ENCODE measurements at regions not wholly inside any gene's neighbourhood (a gene's known extent, or its start where the extent isn't known, plus 50 kb on each side); places are given as distances from the start of the nearest gene placed in this dataset.

DNA sequence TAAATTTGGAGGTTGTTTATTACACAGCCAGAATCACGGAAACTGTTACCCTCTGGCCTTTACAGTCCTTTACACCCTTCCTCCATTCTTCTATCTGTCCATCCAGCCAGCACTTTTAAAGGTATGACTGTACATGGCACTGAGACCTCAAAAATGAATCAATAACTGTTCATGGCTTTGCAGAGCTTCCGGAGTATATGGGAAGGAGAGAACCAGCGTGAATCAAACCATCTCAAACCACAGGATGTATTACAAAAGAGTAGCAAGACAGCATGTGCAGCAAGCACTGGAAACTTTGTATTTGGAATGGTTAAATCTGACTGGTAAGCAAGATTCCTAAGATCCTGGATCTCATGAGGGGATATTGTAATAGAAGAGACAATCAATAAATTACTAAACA is 228.5 kb upstream of the CASK start:
- no peak for DNase-seq

DNA sequence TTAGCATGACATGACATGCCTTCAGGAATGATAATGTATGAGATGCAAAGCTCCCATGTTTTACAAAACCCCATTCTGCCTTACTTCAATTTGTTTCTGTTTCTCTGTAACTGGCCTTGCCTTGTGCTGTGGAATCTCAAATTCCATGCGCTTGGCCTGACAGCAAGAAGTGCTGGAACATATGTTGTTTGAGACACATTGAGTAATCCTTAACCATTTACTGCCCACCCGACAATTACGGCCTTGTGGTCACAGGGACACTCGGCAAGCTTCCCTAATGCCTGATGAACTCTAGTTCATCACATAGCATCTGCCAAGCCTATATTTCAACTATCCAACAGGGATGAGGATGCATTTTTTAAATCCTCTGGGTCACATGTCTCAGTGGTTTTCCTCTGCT is 226.4 kb upstream of the CASK start:
- DNase-seq = peak; percentile 15

DNA sequence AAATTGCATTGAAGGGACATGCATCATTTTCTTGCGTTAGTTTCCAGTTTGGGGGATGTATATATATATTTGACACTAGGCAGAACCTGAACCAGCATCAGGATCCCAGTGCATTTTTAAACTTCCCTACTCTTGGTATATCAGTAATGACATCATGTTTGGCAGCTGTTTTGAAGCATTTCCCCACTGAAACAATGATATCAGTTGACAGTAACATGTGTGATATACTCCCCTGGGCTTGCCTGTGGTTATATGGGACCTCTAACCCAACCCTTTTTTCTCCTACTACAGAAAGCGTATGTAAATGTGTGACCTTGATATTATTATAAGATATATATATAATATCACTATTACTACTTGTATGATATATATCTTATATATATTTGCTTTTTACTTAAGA is 225.9 kb upstream of the CASK start:
- no peak for DNase-seq

DNA sequence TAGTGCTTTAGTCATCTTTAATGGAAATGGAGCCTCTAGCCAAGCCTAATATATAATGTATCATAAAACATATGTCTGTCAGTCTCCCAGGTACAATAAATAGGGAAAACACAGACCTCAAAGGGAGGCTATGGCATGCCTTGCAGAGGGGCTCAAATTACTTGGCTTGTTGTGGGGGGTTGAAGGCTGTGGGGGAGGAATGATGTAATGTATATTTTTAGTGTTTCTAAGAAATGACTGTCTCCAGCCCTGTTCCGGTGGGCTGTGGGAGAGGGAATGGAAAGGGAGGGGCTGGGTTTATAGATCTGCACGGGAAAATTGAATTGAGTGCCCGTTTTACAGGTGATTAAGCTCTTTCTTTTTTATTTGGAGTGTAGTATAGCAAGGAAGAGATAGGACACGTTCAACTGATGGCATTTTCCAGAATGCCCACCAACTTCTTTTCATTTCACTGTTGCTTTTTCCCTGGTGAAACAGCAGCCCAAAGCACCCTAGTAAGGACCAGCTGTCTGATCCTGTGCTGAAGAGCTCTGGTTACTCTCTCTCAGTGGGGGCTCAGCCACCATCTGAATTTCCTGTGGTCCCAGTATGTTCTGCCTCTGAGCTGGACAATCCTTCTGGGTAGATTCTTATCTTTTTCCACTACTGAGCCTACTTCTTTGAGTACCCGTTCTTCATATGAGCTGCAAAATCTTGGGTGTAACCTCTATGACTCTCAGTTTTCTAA is 220.7 kb upstream of the CASK start:
- no peak for DNase-seq

DNA sequence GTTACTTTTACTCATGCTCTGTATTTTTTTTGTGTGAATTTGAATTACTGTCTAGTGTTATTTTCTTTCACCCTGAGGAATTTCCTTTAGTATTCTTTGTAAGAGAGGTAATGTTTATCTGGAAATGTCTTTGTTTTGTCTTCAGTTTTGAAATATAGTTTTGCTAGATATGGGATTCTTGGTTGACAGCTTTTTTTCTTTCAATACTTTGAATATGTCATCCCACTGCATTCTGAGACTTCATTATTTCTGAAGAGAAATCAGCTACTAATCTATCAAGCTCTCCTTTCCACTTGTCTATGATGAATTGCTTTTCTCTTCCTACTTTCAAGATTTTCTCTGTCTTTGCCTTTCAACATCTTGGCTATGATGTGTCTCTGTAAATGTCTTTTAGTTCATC is 217.0 kb upstream of the CASK start:
- no peak for DNase-seq

DNA sequence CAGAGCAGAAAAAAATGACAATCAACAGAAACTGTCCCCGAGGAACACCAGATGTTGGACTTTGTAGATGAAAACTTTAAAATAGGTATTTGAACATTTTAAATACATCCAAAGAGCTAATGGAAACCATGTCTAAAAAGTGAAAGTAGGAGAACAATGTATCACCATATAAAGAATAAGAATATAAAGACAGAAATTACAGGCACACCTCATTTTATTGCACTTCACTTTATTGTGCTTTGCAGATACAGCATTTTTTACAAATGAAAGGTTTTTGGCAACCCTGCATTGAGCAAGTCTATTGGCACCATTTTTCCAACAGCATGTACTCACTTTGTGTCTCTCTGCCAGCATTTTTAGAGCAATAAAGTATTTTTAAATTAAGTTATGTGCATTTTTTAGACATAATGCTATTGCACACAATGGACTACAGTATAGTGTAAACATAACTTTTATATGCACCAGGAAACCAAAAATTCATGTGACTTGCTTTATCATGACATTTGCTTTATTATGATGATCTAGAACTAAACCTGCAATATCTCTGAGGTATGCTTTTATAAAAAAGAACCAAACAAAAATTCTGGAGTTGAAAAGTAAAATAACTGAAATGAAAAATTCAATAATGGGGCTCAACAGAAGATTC is 212.4 kb upstream of the CASK start:
- DNase-seq = no peak

DNA sequence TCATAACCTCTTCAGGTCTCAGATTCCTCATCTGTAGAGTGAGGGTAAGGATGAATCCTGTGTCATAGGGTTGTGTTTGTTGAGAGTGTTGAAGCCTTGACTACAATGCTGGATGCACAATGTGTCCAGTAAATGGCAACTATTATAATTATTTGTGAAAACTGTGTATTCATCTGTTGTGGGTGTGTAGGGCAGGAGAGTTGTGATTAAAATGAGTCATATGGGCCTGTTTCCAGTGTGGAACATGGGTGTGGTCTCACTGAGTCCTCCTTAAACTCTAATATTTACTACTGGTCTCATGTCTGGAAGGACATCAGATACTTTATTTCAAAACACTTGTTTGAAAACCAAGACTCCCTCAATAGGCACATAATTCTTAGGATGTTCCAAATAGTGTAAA is 208.5 kb upstream of the CASK start:
- no peak for DNase-seq

DNA sequence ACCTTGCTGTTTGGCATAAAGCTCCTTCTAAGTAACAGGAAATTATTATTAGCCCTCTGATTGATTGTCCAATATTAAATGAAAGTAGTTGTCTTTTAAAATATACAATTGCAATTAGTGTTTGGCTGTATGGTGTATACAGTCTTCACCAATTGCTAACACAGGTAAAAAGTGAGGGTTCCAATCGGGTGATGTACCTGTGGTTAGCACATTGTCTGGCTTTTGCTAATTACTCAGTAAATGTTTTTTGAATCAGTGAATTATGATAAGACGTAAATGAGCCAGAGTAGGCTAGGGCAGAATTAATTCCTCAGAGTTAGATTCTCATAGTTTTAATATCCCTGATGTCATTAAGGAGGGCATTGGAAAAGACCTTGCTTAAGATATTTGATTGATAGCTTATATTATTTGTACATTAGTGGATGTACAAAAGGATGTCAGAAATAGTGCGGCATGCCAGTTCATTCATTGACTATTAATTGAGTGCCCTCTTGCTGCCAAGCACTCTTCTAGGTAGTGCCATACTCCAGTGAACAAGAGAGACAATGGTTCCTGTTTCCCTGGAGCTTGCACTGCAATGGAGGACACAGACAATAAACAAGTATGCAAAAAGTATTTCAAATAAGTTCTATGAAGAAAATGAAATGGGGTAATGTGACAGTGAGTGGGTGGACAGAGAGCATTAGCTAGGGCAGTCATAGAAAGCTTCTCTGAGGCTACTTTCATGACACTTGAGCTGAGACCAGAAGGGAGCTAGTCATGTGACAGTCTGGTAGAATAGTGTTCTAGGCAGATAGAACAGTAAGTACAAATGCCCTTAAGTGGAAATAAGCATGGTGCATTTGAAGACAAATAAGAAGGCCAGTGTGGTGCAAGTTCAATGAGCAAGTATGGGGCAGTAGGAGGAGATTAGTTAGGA is 205.9 kb upstream of the CASK start:
- DNase-seq = no peak

DNA sequence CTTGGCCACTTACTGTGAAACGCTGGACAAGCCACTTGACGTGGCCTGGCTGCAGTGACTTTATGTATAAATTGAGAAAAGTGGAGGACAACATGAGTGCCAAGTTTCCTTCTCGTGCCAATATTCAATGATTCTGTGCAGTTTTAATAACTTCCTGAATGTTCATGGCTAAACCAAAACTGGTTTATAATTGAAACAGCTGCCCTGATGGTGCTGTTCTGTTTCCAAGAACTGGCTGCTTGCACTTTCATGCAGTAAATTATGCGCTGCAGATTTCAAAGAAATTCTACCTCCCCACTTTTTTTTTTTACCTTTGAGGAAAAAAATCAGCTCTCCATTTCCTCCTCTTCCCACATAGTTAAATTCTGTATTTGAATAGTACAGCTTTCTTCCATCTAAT is 205.2 kb upstream of the CASK start:
- DNase-seq = no peak

DNA sequence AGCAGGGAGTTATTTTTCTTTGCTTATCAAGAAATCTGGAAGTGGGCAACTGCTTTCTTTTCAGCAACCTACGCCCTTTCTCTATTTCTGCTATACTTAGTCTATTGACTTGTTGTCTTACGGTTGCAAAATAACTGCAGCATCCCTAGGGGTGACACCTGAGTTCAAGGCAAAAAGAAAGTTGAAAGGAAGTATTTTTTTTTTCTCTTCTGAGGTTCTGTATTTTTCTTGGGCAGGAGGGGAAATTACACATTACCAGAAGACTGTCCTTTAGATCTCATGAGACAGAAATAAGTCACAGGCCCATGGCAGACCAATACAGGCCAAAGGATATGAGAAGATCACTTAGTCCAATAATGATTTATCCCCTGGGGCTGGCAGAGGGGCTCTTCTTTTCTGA is 204.7 kb upstream of the CASK start:
- no peak for DNase-seq

DNA sequence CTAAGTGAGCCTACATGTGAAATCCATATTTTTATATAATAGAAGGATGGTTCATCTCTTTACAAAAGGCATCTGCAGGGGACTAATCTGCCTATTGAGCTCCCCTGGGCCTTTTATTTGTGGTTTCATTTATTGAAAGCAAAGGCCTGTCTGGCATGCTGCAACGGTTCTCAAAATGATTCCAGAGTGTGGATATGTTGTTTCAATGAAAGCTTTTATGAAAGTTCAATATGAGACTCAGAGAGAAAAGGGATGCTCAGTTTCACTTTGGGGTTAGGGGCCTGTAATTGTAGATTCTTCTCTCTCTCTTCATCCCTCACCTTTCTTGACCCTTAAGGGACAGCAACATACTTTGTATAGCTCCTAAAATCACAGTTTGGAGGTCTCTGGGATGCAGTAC is 204.2 kb upstream of the CASK start:
- DNase-seq = no peak

DNA sequence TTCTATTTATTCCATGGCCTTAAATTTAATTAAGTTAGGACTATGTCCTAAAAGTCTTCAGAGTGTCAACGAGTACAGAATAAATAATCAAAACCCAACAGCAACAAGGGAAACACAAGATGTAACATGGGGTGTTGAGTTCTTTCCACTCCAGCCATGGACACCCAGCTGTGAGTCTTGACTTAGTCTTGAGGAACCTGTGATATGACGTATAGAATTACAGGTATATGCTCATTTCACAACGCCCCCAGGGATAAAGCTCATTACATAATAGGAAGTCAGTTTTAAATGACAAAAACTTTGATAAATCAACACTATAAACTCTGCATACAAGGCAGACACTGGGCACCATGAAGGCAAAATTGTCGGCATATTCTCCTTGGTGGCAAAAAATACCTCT is 200.0 kb upstream of the CASK start:
- DNase-seq = no peak

DNA sequence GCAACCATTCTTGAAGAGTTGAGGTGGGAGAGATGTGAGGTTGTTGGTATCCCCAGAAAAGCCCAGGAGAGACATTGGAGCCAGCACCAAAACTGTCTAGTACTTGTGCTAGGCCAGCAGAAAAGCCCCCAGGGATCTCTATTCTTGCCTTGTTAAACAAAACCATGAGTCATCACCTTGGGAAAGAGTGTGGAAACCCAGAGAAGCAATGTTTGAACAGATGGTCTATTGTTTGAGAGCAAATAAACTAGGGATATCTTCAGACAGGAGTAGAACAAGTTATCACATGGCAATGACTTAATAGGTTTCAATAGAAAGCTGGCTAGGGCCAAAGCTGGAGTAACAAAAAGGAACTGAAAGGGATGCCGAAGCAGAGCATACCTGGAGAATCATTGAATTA is 195.7 kb upstream of the CASK start:
- peak; percentile 62 for DNase-seq

DNA sequence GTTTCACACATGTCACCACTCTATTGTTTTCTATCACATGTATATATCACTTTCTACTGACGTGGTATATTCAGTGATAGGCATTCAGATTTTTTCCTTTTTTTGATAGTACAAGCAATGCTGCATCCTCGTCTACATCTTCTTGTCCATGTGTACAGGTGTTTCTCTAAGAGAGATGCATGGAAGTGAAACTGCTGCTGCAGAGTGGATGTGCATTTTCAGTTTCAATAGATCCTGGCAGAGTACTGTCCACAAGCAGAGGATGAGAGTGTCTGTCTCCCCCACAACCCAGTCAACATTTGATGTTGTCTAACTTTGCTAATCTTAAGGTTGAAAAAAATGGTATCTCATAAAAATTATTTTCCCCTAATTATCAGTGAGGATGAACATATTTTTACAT is 194.0 kb upstream of the CASK start:
- no peak for DNase-seq

DNA sequence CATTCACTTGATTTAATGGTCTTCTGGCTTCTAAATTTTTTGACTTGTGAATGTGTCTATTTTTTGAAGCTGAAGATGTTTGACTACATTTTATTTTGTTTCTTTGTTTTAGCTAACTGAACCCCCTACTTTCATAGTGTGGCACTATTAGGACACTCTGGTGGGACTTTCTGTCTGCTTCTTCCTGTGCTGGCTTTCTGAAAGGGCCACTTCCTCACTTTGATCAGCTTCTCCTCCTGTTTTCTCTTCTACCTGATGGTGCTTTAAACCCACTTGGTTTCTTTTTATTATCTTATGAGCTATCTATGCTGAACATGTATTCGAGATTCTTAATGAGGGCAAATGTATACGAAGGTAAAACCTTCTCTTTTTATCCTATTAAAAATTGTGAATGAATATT is 186.1 kb upstream of the CASK start:
- DNase-seq = no peak

DNA sequence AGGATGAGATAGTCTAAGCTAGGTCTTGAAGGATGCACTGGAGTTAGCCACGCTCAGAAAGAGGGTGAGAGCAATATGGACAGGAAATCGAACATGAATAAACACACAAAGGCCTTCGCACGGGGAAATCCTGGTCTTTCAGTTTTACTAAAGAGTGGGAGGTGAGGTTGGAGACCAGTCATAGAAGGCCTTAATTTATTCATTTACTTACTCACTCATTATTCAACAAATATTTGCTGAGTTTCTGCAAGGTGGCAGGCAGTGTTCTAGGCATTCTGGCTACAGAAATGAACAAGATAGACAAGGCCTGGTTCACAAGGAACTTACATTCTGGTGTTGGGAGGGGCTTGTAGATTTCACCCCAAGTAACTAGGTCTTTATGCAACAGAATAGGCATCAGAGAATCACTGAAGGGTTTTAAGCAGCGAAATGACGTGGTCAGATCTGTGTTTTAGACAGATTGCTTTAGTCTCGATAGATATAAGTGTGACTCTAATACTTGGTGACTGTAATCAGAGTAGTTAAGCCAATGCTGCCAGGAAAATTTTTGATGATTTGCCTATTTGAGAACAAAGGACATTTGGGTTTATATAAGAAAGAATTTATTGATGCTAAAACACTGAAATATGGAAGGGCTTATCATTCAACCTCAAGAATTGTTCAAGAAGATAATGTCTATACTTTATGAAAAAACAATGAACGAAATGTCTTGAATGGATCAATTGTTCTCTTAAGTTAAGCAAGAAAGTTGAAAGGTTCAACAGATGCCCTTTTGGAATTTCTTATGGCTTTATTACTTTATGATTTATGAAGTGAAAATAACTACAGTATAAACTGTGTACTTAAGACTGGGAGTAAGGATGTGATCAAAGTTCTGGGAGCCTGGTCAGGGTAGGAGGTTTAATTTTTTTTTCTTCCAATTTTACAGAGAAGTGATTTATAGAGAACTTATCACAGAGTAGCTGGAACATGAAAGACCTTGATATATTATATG is 184.4 kb upstream of the CASK start:
- no peak for DNase-seq

DNA sequence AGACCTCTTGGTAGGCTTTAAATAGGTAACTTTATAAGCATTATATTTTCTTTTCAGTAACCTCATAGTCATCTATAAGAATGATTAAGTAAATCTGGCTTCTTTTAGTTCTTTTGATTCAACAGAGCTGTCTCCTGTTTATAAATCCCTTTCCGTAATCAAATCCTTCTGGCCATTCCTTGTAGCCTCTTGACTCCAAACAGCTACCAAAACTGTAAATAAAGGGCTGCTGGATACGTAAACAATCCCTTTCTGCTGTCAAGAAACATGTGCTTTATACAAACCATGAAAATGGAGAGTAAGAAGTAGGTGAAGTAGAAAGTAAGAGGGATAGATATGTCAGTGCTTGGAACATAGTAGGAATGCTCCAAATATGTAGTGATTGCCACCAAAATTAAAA is 183.2 kb upstream of the CASK start:
- DNase-seq = no peak

DNA sequence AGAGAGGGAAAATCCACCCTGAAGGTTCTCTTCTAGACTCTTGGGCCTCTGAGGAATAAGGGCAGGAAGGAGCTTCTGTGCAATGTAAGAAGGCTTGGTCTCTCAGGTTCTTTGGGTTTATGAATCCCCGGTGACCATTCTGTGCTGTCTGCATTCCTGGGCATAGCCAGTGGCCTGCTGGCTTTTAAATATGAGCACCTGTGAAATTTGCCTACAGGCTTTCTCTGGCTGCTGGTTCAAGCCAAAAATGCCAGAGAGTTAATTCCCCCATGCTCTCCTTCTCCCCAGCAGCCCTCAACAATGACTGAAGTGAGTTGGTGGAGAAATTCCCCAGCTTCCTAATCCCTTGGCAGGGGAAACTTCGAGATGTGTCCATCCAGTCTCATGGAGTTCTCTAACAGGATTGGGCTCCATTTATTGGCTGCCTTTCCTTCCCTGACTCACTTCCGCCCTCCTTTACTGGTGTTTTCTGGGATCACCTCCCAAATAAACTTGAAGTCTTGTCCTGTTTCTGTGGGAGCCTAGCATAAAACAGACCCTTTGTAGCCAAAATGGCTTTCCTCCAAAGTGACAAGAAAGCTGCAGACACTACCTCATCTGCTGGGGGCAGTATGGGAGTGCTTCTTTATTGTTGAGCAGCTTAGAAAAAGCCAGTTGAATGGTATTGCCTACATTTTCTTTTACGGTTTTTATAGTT is 179.4 kb upstream of the CASK start:
- no peak for DNase-seq

DNA sequence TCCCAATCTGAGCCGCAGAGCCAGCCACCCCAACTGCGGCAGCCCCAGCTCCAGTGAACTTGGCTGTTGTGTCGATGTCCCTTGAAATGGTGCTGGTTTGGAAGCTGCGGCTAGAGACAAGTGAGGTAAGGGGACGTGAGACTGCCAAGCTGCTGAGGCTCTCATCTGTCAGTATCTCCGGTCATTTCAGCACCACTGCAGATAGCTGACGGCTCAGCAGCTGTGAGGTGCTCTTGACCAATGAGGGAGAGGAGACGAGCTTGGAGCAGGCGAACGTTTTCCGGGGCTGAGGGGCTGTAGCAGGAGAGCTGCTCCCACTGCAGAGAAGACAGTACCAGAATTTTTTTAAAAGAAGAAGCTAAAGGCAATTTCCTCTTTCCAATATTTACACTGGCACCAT is 175.5 kb upstream of the CASK start:
- no peak for DNase-seq

DNA sequence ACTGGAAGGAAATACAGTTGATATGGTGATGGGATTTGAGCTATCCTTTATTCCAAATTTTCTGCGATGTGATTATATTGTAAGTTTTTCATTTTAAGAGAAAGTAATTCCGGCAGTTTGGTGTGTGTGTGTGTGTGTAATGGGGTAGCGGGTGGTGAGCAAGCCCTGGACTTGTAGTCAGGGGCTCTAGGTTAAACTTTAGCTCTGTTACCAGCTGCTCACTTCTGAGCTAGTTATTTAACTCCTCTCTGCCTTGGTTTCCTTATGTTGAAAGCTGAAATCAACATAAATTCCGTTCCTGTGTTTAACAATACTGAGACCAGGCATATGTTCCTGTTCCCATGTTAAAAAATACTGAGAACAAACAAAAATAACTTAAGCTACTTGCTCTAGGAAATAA is 174.1 kb upstream of the CASK start:
- DNase-seq = no peak

DNA sequence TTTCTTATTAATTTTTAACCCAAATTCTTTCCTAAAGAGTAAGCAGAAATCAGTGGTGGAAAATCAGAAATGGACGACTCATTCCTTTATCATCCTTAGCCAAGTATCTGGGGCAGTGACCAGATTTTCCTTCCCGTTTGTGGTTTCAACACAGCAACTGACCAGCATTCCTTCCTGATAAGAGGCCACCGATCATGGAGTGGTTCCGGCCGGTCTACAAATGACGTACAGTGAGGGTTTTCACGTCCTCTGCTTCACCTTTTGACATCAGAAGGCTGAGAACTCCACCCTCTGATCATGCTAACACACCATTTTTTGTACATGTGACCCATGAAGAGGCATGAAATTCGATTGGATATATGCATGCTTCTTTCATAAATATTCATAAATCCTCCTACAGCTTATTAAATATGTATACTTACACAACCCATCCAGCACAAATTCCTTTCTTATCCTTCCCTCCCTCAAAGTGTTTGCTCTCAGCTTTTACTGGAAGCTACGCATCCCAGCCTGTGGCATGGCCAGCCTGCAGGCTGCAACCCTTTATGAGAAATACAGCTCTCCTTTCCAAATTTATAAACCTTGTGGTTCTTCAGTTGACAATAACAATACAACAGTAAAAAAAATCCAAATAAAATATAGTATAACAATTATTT is 173.0 kb upstream of the CASK start:
- peak; percentile 77 for DNase-seq
